Fibroblast of mammary gland (primary cell): ENCODE measurements at regions not wholly inside any gene's neighbourhood (a gene's known extent, or its start where the extent isn't known, plus 50 kb on each side); places are given as distances from the start of the nearest gene placed in this dataset.

Source experiments
- DNase-seq: peaks from one replicate; pipeline ENCODE4 v3.0.0-alpha.2; 2010; ENCODE audit warnings: low read depth
- H3K4me3 ChIP-seq: 2 replicates; pipeline ENCODE4 v1.5.1; 2011; ENCODE audit warnings: low read depth, mild to moderate bottlenecking, low read length, moderate library complexity; ENCODE audit not compliant: control insufficient read depth
- TF ChIP-seq, protein P1 (sequence below): conservative IDR thresholded peaks from 2 replicates; pipeline ENCODE4 v1.5.1; 2011; ENCODE audit warnings: low read depth, low read length, inconsistent platforms; ENCODE audit not compliant: control insufficient read depth, insufficient read depth

- peak; percentile 63 for DNase-seq
- H3K4me3 ChIP-seq, result no peak overlapping the region
- TF ChIP-seq, protein P1, sequence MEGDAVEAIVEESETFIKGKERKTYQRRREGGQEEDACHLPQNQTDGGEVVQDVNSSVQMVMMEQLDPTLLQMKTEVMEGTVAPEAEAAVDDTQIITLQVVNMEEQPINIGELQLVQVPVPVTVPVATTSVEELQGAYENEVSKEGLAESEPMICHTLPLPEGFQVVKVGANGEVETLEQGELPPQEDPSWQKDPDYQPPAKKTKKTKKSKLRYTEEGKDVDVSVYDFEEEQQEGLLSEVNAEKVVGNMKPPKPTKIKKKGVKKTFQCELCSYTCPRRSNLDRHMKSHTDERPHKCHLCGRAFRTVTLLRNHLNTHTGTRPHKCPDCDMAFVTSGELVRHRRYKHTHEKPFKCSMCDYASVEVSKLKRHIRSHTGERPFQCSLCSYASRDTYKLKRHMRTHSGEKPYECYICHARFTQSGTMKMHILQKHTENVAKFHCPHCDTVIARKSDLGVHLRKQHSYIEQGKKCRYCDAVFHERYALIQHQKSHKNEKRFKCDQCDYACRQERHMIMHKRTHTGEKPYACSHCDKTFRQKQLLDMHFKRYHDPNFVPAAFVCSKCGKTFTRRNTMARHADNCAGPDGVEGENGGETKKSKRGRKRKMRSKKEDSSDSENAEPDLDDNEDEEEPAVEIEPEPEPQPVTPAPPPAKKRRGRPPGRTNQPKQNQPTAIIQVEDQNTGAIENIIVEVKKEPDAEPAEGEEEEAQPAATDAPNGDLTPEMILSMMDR, result no peak
Observed at GRCh38 chr1:8219530-8219929, 98.4 kb upstream of the SLC45A1 start.

- H3K4me3 ChIP-seq, result no peak overlapping the region
- TF ChIP-seq, protein P1, result no peak
- peak; percentile 91 for DNase-seq
Observed at GRCh38 chr1:8218351-8219092, 99.4 kb upstream of the SLC45A1 start.

DNA sequence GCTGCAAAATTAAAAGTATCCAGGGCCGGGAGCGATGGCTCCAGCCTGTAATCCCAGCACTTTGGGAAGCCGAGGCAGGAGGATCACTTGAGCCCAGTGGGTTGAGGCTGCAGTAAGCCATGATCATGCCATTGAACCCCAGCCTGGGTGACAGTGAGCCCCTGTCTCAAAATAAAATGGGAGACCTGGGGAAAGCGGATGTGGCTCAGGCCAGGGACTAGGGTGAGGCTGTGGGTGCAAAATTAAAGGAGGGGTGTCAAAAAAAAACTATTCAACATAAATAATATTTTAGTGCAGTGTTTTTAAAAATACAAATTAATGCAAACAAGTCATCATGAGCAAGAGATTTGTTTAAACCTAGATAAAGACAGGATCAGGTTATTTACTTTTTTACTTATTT is 100.1 kb upstream of the SLC45A1 start:
- TF ChIP-seq, protein P1, result no peak
- no peak for DNase-seq
- H3K4me3 ChIP-seq, result no peak overlapping the region

- TF ChIP-seq, protein P1, result no peak
- H3K4me3 ChIP-seq, result no peak overlapping the region
- peak; percentile 27 for DNase-seq
Observed at GRCh38 chr1:8217011-8217711, 100.8 kb upstream of the SLC45A1 start.

DNA sequence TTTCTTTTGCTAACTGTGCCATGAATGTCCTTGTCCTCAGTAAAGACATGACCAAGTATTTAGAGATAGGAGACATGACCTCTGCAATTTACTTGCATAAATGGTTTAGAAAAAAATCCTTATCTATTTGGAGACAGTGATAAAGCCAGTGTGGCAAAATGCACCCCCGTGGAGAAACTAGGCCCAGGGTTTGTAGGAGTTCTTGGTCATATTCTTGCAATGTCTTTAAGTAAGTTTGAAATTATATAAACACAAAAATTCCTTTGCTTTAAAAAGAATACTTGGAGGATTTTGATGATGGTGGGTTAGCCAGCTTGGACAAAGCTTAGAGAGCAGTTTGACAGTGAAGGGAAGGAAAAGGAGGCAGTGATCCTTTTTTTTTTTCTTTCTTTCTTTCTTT is 101.9 kb upstream of the SLC45A1 start:
- no peak for DNase-seq
- no peak overlapping the region for H3K4me3 ChIP-seq

GRCh38 chr1:8214501-8215173 is 103.3 kb upstream of the SLC45A1 start:
- H3K4me3 ChIP-seq, result no peak overlapping the region

More for the DNA sequence above, 101.9 kb upstream of the SLC45A1 start:
- TF ChIP-seq, protein P1, result no peak

More at GRCh38 chr1:8214501-8215173, 103.3 kb upstream of the SLC45A1 start:
- TF ChIP-seq, protein P1, result peak; percentile 10
- DNase-seq, result peak; percentile 52
